D721Med (cell line): ENCODE measurements at regions not wholly inside any gene's neighbourhood (a gene's known extent, or its start where the extent isn't known, plus 50 kb on each side); places are given as distances from the start of the nearest gene placed in this dataset.

Source experiments
- DNase-seq: peaks from one replicate; pipeline ENCODE4 v3.0.0; 2011; ENCODE audit warnings: low spot score; ENCODE audit not compliant: insufficient read length
- FAIRE-seq: peaks from 2 replicates; lab custom pipeline; 2011; peaks lifted over from hg19 to GRCh38; lab: Jason Lieb, UNC
- TF ChIP-seq, protein P1 (sequence below): IDR thresholded peaks from 2 replicates; pipeline ENCODE4 v1.5.1; 2012; ENCODE audit warnings: mild to moderate bottlenecking, control low read depth; ENCODE audit not compliant: insufficient read depth; ENCODE audit errors: missing control alignments

DNA sequence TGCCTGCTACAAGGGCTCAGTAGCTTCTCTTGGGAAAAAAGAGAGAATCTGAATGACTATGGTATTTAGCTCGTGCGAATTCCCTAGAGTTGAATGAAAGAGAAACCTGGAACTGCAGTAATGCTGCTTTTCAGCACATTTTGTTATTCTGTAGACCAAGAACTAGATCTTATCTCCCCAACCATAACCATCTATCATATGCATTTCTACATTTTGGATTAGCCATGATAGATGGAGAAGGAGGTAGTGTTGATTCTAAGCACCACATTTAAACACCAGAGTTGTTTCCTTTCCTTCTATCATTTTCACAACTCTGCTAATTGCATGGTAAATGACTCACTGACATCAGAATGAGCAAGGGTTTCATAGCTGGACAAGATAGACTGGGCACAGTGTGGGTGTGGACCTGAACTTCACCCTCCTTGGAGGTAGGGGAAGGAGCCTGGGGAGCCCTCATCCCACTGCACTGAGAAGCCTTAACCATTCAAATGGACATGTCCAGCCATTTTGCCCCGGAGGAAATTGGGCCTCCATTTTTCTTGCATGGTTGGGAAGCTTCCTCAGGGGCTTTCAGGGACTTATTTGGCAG, 55.3 kb upstream of the BMPER start:
- FAIRE-seq (no peak), DNase-seq (no peak)
- TF ChIP-seq, protein P1, sequence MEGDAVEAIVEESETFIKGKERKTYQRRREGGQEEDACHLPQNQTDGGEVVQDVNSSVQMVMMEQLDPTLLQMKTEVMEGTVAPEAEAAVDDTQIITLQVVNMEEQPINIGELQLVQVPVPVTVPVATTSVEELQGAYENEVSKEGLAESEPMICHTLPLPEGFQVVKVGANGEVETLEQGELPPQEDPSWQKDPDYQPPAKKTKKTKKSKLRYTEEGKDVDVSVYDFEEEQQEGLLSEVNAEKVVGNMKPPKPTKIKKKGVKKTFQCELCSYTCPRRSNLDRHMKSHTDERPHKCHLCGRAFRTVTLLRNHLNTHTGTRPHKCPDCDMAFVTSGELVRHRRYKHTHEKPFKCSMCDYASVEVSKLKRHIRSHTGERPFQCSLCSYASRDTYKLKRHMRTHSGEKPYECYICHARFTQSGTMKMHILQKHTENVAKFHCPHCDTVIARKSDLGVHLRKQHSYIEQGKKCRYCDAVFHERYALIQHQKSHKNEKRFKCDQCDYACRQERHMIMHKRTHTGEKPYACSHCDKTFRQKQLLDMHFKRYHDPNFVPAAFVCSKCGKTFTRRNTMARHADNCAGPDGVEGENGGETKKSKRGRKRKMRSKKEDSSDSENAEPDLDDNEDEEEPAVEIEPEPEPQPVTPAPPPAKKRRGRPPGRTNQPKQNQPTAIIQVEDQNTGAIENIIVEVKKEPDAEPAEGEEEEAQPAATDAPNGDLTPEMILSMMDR = no peak

DNA sequence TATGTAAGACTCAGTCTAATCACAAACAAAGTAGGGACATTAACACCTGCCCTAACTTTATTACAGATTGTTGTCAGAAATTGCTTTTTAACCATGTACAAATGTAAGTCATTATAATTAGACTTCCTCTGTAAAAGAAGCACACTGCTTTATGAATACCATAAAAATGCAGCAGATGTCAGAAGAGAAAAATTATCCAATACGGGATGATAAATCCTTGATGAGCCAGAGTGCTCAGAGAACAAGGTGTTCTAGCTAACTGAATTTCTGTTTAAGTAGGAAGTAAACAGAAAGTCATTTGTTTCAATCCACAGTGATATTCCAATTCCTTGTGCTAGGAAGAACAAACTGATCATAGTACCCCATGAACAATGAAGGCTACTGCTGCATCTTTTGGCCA, 54.6 kb upstream of the BMPER start:
- TF ChIP-seq, protein P1 = no peak
- no peak for FAIRE-seq

DNA sequence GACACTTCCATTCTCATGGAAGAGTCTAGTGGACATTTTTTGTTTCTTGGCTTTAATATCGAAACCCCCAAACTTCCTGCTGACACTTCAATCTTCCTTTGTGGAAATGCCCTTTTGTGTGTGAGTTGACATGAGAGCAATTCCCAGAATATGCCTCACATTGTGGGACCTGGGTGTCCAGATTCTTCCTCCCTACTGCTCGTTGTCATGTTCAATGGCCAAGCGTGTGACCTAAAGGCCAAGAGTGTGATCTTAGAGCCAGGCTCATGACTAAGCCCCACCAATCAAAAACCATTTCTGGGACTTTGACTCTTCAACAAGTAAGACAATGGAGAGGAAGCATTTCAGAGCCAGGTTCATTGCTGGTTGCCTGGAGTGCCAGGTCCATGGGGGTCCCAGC, 52.5 kb upstream of the BMPER start:
- FAIRE-seq (no peak), DNase-seq (no peak)
- TF ChIP-seq, protein P1 = no peak

More for the DNA sequence above, 54.6 kb upstream of the BMPER start:
- DNase-seq = no peak

DNA sequence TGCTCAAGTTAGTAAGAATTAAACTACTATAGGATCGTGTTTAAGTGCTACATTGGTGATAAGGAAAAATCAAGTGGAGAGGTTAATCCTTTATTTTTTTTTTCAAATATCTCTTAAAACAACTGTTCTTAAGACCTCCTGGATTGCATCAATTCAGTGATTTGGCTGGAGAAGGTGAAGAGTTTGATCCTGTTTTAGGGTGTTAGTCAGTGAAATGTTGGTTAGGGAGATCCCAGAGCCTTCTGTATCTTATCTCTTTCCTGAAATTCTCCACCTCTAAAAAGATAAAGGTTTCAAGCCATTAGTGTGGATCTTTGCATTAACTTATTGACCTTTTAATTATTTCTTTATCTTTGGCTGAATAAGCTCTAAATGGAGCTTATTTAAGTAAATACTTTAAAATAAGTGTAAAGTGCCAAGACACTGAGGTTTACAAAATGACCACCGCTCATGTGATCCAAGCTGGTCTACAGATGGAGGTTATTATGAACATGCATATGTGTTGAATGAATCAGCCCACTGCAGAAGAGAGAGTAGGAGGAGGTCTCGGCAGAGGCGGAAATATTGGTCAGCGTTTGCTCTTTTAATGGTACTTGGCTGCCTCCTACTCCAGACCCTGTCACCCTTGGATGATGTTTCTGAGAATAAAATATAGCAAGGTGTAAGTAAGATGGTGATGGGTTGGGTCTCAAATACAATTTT, 51.8 kb upstream of the BMPER start:
- DNase-seq (no peak), FAIRE-seq (no peak)
- TF ChIP-seq, protein P1 = no peak

DNA sequence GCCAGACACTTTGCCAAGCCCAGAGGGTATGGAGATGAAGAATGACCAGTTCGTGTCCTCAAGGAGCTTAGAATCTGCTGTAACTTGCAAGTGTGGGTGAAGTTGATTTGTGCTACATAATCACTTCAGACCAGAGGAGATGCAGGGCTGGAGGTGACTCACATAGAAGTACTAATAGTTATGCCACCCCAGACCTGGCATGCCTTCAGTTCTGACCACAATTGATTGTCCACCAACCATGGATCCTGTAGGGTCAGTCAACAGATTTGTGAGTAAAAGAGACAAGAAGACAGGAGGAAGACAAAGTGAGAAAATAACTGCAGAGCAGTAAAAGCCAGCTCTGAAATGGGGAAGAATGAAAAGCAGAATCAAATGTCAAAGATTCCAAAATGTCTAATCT, 51.2 kb upstream of the BMPER start:
- no peak for FAIRE-seq
- no peak for DNase-seq
- TF ChIP-seq, protein P1 = no peak

DNA sequence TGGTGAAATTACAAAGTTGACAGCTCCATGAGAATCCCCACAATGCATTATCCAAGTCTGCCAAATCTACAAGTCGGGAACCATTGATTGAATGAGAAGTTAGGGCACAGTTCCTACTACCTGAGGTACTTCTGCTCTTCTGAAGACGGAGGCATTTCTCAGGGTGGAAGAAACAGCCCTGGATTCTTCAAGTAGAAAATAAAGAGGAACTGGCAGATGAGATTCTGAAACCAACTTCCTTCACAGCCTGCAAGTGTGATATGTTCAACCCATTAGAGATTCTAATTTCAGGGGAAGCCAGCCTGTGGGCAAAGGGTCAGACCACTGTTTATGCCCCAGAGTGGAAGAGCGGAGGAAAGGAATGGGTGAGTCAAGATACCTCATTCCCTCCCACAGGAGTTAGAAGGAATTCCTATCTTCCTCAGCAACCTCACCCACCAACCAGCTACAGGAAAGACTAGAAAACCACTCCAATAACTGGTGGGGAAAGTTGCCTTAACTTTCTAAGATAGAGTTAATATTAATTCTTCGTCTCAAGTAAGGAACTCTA, 50.5 kb upstream of the BMPER start:
- DNase-seq (no peak), FAIRE-seq (no peak)
- TF ChIP-seq, protein P1 = no peak
